GM12875 (cell line): ENCODE measurements at regions not wholly inside any gene's neighbourhood (a gene's known extent, or its start where the extent isn't known, plus 50 kb on each side); places are given as distances from the start of the nearest gene placed in this dataset.

Experiments used
- H3K4me3 ChIP-seq: one replicate; pipeline ENCODE4 v1.5.1; 2011; ENCODE audit warnings: low read depth, low read length, control low read depth
- CTCF ChIP-seq: IDR thresholded peaks from 2 replicates; pipeline ENCODE4 v1.5.1; 2011; ENCODE audit warnings: low read depth, mild to moderate bottlenecking, control low read depth, inconsistent platforms, low read length, moderate library complexity, borderline replicate concordance; ENCODE audit not compliant: insufficient read depth

GRCh38 chr20:20820104-20820503 lies 107.7 kb upstream of the RALGAPA2 start:
- H3K4me3 ChIP-seq, result no peak overlapping the region
- TF ChIP-seq CTCF, result peak; percentile 28; the same call in 1 of the 2 replicates

GRCh38 chr20:20816969-20817755 lies 104.7 kb upstream of the RALGAPA2 start:
- H3K4me3 ChIP-seq, result no peak overlapping the region
- no peak for TF ChIP-seq CTCF

- TF ChIP-seq CTCF, result no peak
- H3K4me3 ChIP-seq, result no peak overlapping the region
Measured at GRCh38 chr20:20815711-20816455, 103.4 kb upstream of the RALGAPA2 start.

- TF ChIP-seq CTCF, result no peak
- no peak overlapping the region for H3K4me3 ChIP-seq
Measured at GRCh38 chr20:20814685-20815084, 102.2 kb upstream of the RALGAPA2 start.

- no peak for TF ChIP-seq CTCF
- no peak overlapping the region for H3K4me3 ChIP-seq
Measured at GRCh38 chr20:20812136-20812535, 99.7 kb upstream of the RALGAPA2 start.

- H3K4me3 ChIP-seq, result no peak overlapping the region
- TF ChIP-seq CTCF, result no peak
Measured at GRCh38 chr20:20808016-20808415, 95.6 kb upstream of the RALGAPA2 start.
